Hypothalamus (tissue), 51 donors: ENCODE measurements at regions not wholly inside any gene's neighbourhood (a gene's known extent, or its start where the extent isn't known, plus 50 kb on each side); places are given as distances from the start of the nearest gene placed in this dataset.
A peak's percentile ranks its signal among the peaks of the same experiment; 100 is the strongest.

Experiments used
- DNase-seq, 51 donors: peaks; one replicate each; lab custom pipeline; 2025; lab: John Stamatoyannopoulos, UW

DNA sequence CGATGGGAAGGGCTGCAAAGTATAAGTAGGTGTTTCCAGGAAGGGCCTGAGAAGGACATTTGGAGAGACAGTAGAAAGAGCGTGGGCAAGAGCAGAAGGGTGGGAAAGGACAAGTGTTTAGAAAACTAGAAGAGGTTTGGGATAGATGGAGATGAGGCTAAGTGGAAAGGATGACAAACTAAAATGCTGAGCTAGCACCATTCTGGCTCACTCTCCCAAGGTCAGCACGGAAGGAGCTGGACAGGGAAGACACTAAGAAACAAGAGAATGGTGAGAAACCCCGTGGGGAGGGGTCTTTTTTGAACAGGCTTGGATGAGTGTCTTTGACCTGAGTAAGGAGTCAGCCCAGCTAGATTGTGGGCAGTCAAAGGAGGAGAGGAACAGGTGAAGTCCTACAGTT lies 286.0 kb downstream of the CDK5RAP2 start:
- no peak for DNase-seq

DNA sequence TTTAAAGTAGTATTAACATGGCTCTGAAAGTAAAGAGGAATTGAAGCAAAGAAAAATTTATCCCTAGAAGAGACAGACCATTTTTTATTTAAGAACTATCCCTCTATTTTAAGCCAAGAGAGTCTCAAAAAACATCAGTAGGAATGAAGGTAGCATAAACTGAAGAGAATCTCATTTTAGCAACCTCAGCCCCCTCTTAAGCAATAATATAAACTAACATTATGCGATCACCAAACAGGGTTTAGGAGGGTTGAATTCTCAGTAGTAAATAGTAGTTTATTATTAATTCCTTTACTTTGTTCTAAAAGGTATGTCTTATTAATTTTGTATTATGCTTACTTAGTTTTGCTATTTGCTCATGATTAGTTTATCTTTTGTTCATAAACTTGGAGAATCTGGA lies 287.4 kb downstream of the CDK5RAP2 start:
- DNase-seq = no peak

GRCh38 chr9:120291050-120291449 lies 288.9 kb downstream of the CDK5RAP2 start:
- DNase-seq = no peak

- DNase-seq = no peak
Measured at GRCh38 chr9:120289990-120290975, 289.7 kb downstream of the CDK5RAP2 start.

DNA sequence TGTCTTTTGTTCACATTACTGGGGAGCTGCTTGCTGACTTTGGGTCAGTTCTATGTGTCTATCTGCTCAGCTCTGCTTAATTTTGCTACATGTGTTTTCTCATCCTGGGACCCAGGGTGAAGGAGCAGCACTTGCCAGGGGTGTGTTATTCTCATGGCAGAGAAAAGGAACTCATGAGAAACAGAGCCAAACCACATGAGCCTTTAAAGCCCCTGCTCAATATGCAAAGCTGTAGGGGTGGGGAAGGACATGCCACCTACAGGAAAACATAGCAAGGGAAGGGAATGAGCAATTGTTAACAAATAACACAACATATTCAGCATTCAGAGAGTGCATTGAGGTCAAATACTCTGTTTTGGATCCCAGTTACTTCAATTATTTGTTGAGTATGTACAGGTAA lies 290.9 kb downstream of the CDK5RAP2 start:
- no peak for DNase-seq

GRCh38 chr9:120286530-120286929 lies 293.4 kb downstream of the CDK5RAP2 start:
- no peak for DNase-seq

GRCh38 chr9:120284821-120285220 lies 295.1 kb downstream of the CDK5RAP2 start:
- DNase-seq = no peak

- no peak for DNase-seq
Measured at GRCh38 chr9:120281665-120282064, 298.3 kb downstream of the CDK5RAP2 start.

- no peak for DNase-seq
Measured at GRCh38 chr9:120267929-120268328, 312.0 kb downstream of the CDK5RAP2 start.

DNA sequence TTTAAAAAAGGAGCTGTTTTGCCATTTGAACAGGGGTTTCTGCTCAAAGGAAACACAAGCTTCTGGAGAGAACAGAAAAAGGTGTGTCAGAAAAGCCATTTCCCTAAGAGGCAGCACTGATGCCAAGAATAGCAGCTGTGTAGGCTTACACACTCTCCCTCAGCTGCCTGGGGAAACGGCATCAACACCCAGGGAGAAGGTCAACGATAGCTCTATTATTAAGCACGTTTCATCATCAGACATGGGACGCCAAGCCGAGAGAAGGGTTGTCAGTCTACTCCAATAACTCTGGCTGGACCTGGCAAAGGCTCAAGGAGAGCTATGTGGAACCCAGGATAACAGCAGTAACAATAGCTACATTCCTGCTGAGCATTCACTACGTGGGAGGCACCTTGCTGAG lies 314.2 kb downstream of the CDK5RAP2 start:
- peak in 4 of 51 donors; percentile 1 to 34 (median 8) for DNase-seq

DNA sequence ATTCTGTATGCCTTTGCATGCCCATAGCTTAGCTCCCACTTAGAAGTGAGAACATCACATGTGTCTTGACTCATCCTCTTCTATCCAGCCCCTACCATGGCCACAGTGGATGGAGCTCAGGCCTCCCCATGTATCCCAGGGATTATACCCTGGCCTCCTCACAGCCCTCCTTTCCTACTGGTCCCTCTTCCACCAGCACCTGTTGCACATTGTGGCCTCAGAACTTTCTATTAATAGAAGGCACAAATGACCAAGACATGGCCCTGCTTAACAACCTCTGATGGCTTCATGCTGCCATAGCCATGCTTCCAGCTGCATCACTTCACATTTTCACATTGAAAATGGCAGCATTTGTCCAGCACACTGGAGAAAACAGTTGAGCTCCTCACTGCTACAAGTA lies 315.4 kb downstream of the CDK5RAP2 start:
- DNase-seq = no peak

GRCh38 chr9:120263836-120264235 lies 316.1 kb downstream of the CDK5RAP2 start:
- DNase-seq = no peak

GRCh38 chr9:120261419-120261818 lies 318.5 kb downstream of the CDK5RAP2 start:
- DNase-seq = no peak

- DNase-seq = no peak
Measured at GRCh38 chr9:120259100-120259499, 320.9 kb downstream of the CDK5RAP2 start.

DNA sequence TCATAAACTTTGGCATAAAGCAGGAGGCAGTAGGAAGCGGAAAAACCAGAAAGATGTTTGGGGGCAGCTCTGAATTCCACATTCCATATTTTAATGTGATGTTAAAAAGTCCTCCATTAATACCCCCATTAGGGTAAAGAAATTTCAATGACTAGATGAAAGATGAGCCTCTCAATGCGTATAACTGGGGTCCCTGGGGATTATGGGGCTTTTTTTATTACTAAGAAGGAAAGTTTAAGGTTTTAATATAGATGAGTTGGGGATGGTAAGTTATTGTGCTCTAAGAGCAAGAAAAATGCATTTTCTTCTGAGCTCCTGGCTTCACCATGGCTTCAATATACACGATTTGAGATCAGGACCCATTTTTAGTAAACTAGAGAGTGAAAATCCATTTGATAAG lies 321.9 kb downstream of the CDK5RAP2 start:
- no peak for DNase-seq

GRCh38 chr9:120257483-120257882 lies 322.5 kb downstream of the CDK5RAP2 start:
- DNase-seq = no peak

DNA sequence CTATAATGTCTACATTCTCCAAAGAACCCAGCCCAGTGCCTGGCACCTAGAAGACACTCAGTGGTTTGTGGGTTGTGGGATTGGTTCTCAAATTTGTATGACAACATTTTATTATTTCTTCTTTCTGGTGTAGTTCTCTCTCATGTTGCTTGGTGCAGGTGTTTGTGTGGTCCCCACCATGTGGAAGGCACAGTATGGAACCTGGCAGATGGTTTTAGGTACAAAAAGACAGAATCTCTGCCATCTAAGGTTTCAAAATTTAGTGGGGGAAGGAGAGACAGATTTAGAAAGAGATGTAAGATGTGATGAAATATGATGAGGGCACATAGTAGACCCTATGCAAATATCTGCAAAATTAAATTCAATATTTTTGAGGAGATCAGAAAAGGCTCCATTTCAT lies 323.8 kb downstream of the CDK5RAP2 start:
- no peak for DNase-seq

- no peak for DNase-seq
Measured at GRCh38 chr9:120252248-120252647, 327.7 kb downstream of the CDK5RAP2 start.

- no peak for DNase-seq
Measured at GRCh38 chr9:120242116-120242811, 337.7 kb downstream of the CDK5RAP2 start.

GRCh38 chr9:120236596-120236995 lies 343.4 kb downstream of the CDK5RAP2 start:
- no peak for DNase-seq

- no peak for DNase-seq
Measured at GRCh38 chr9:120235081-120235480, 344.9 kb downstream of the CDK5RAP2 start.

DNA sequence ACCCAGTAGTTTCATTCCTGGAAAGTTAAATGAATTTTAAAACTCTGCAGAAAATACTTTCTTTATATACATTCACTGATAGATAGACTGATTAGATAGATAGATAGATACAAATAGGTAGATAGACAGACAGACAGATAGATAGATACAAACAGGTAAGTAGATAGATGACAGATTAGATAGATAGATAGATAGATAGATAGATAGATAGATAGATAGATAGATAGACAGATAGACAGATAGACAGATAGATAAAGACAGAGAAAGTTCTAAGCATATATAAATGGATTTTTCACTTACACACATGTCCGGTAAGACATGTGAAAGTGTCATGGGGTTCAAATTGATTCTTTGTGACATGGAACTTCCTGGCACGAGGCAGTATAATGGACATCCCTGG lies 349.7 kb downstream of the CDK5RAP2 start:
- DNase-seq = no peak
